HEK293 (cell line): ENCODE measurements at regions not wholly inside any gene's neighbourhood (a gene's known extent, or its start where the extent isn't known, plus 50 kb on each side); places are given as distances from the start of the nearest gene placed in this dataset.
"Not testable (repeated sequence)": the region's sequence is repeated elsewhere in the genome, so short reads cannot be mapped to it uniquely, and the experiment has no call there.

Experiments used
- CTCF ChIA-PET: fragments of 350-600 bp; formaldehyde crosslinking; extraction: SDS; loops from one replicate; lab custom pipeline; 2021; ENCODE audit warnings: antibody characterized with exemption; lab: Yijun Ruan, JAX
- POLR2A ChIA-PET: fragments of 300-600 bp; formaldehyde crosslinking; extraction: SDS; loops from one replicate; lab custom pipeline; 2020; ENCODE audit warnings: antibody characterized with exemption, inconsistent platforms; lab: Yijun Ruan, JAX
- H3K27ac ChIP-seq: fragments of 200-500 bp; sonication (Bioruptor generic); 2 replicates; pipeline ENCODE4 v1.5.1; 2014; ENCODE audit warnings: low read depth, low read length, control low read depth, inconsistent platforms; ENCODE audit errors: extremely low read depth
- H3K36me3 ChIP-seq, 2 experiments: fragments of 200-500 bp in 1 of 2; sonication (Bioruptor generic) in 1 of 2; 1 replicate in 1 of 2; 2 replicates in 1 of 2; pipeline ENCODE4 v1.5.1; 2014 to 2017; ENCODE audit warnings: inconsistent platforms in 2 of 2, low read length in 2 of 2; ENCODE audit not compliant: control insufficient read depth in 2 of 2, insufficient read depth in 1 of 2
- H3K4me1 ChIP-seq: fragments of 200-500 bp; sonication (Bioruptor generic); 2 replicates; pipeline ENCODE4 v1.5.1; 2014; ENCODE audit warnings: mild to moderate bottlenecking, low read length, inconsistent platforms; ENCODE audit not compliant: control insufficient read depth, insufficient read depth
- H3K4me3 ChIP-seq: 2 replicates; pipeline ENCODE4 v1.5.1; 2011; ENCODE audit warnings: low read depth, mild to moderate bottlenecking, control low read depth, low read length, moderate library complexity
- H3K9me3 ChIP-seq: fragments of 200-500 bp; sonication (Bioruptor generic); 2 replicates; pipeline ENCODE4 v1.5.1; 2014; ENCODE audit warnings: low read depth, low read length, inconsistent platforms; ENCODE audit not compliant: control insufficient read depth, insufficient read depth

- POLR2A ChIA-PET, H3K36me3 ChIP-seq, H3K27ac ChIP-seq, CTCF ChIA-PET, H3K4me1 ChIP-seq, H3K9me3 ChIP-seq, H3K4me3 ChIP-seq: not testable (repeated sequence)
Observed at GRCh38 chr9:67179185-67179584, 186.8 kb upstream of the SPATA31A3 start.

GRCh38 chr9:67175167-67175566 lies 182.8 kb upstream of the SPATA31A3 start:
- H3K9me3 ChIP-seq, CTCF ChIA-PET, POLR2A ChIA-PET, H3K4me3 ChIP-seq, H3K4me1 ChIP-seq, H3K36me3 ChIP-seq, H3K27ac ChIP-seq: not testable (repeated sequence)

GRCh38 chr9:67171721-67172120 lies 179.4 kb upstream of the SPATA31A3 start:
- H3K4me1 ChIP-seq, H3K4me3 ChIP-seq, H3K9me3 ChIP-seq, H3K27ac ChIP-seq, H3K36me3 ChIP-seq, POLR2A ChIA-PET, CTCF ChIA-PET: not testable (repeated sequence)

GRCh38 chr9:67168530-67169157 lies 176.3 kb upstream of the SPATA31A3 start:
- H3K27ac ChIP-seq, H3K9me3 ChIP-seq, H3K4me1 ChIP-seq, H3K4me3 ChIP-seq, CTCF ChIA-PET, POLR2A ChIA-PET, H3K36me3 ChIP-seq: not testable (repeated sequence)

- H3K4me1 ChIP-seq, CTCF ChIA-PET, POLR2A ChIA-PET, H3K27ac ChIP-seq, H3K4me3 ChIP-seq, H3K36me3 ChIP-seq, H3K9me3 ChIP-seq: not testable (repeated sequence)
Observed at GRCh38 chr9:67166335-67166734, 174.0 kb upstream of the SPATA31A3 start.

GRCh38 chr9:67162827-67163226 lies 170.5 kb upstream of the SPATA31A3 start:
- H3K27ac ChIP-seq, H3K4me3 ChIP-seq, H3K9me3 ChIP-seq, H3K4me1 ChIP-seq, CTCF ChIA-PET, POLR2A ChIA-PET, H3K36me3 ChIP-seq: not testable (repeated sequence)

GRCh38 chr9:67155218-67155617 lies 162.9 kb upstream of the SPATA31A3 start:
- H3K27ac ChIP-seq, POLR2A ChIA-PET, CTCF ChIA-PET, H3K4me1 ChIP-seq, H3K4me3 ChIP-seq, H3K9me3 ChIP-seq, H3K36me3 ChIP-seq: not testable (repeated sequence)

GRCh38 chr9:67153501-67153900 lies 161.2 kb upstream of the SPATA31A3 start:
- CTCF ChIA-PET, POLR2A ChIA-PET, H3K9me3 ChIP-seq, H3K27ac ChIP-seq, H3K4me3 ChIP-seq, H3K36me3 ChIP-seq, H3K4me1 ChIP-seq: not testable (repeated sequence)

GRCh38 chr9:67142392-67143107 lies 150.2 kb upstream of the SPATA31A3 start:
- H3K4me3 ChIP-seq, CTCF ChIA-PET, H3K27ac ChIP-seq, H3K4me1 ChIP-seq, H3K9me3 ChIP-seq, POLR2A ChIA-PET, H3K36me3 ChIP-seq: not testable (repeated sequence)

GRCh38 chr9:67136376-67136775 lies 144.0 kb upstream of the SPATA31A3 start:
- H3K9me3 ChIP-seq, H3K4me1 ChIP-seq, H3K27ac ChIP-seq, H3K4me3 ChIP-seq, POLR2A ChIA-PET, CTCF ChIA-PET, H3K36me3 ChIP-seq: not testable (repeated sequence)

GRCh38 chr9:67133124-67133523 lies 140.8 kb upstream of the SPATA31A3 start:
- H3K36me3 ChIP-seq, H3K9me3 ChIP-seq, H3K4me3 ChIP-seq, H3K27ac ChIP-seq, H3K4me1 ChIP-seq, POLR2A ChIA-PET, CTCF ChIA-PET: not testable (repeated sequence)
